Body of pancreas (tissue), 4 donors: ENCODE measurements at regions not wholly inside any gene's neighbourhood (a gene's known extent, or its start where the extent isn't known, plus 50 kb on each side); places are given as distances from the start of the nearest gene placed in this dataset.

ENCODE experiments used
- POLR2A ChIP-seq, 3 donors: fragments of 450-650 bp; IDR thresholded peaks; one replicate each; pipeline ENCODE4 v1.6.1; 2016; ENCODE audit warnings: antibody characterized with exemption in 3 of 3, mild to moderate bottlenecking in 2 of 3
- TF ChIP-seq, protein P1 (sequence below), 7 experiments: fragments of 450-650 bp in 4 of 7; fragments of 200-600 bp in 3 of 7; sonication (generic) in 3 of 7; IDR thresholded peaks; one replicate each; pipeline ENCODE4 v1.5.1; 2016 to 2019; ENCODE audit warnings: antibody characterized with exemption in 7 of 7

DNA sequence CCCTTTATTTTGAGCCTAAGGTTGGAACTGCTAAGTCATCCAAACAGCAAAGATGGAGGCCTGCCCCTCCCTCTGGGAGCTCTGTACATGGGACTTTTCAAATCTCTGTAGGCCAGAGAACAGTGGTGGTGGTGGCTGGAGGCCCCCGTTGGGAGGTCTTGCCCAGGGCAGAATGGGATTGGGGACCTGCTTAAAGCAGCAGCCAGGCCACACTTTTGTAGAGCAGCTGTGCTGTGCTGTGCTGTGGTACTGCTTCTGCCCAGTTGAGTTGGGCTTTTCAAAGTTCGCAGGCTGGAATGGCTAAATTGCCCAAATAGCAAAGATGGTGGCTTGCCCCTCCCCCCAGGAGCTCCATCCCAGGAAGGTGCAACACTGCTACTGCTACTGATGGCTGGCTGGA is 147.5 kb upstream of the TACR3 start:
- no peak for TF ChIP-seq POLR2A (IDR thresholded peaks at IDR 0.05)
- TF ChIP-seq, protein P1, sequence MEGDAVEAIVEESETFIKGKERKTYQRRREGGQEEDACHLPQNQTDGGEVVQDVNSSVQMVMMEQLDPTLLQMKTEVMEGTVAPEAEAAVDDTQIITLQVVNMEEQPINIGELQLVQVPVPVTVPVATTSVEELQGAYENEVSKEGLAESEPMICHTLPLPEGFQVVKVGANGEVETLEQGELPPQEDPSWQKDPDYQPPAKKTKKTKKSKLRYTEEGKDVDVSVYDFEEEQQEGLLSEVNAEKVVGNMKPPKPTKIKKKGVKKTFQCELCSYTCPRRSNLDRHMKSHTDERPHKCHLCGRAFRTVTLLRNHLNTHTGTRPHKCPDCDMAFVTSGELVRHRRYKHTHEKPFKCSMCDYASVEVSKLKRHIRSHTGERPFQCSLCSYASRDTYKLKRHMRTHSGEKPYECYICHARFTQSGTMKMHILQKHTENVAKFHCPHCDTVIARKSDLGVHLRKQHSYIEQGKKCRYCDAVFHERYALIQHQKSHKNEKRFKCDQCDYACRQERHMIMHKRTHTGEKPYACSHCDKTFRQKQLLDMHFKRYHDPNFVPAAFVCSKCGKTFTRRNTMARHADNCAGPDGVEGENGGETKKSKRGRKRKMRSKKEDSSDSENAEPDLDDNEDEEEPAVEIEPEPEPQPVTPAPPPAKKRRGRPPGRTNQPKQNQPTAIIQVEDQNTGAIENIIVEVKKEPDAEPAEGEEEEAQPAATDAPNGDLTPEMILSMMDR (IDR thresholded peaks at IDR 0.05), result no peak
